ENCODE measurements at regions not wholly inside any gene's neighbourhood (a gene's known extent, or its start where the extent isn't known, plus 50 kb on each side); places are given as distances from the start of the nearest gene placed in this dataset.
"Not testable (repeated sequence)": the region's sequence is repeated elsewhere in the genome, so short reads cannot be mapped to it uniquely, and the experiment has no call there.

DNA sequence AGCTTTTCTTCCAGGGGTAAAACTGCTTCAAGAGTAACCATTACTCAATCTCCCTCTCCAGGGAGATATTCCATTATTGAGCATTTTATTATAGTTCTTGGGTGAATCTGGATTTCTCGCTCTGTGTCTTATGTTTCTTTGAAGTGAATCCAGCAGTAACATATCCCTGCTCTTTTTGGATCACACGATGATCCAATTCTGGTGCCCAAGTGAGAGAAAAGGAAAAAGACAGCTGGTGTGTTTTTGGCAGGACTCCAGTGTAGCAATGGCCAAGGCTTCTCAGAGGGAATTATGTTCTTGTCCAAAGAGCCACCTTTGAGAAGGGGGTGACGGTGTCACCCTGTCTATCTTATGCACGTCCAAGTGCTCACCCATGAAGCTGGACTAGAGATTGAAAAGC lies 140.3 kb upstream of the ERRFI1 start:
- DNase-seq: no peak

DNA sequence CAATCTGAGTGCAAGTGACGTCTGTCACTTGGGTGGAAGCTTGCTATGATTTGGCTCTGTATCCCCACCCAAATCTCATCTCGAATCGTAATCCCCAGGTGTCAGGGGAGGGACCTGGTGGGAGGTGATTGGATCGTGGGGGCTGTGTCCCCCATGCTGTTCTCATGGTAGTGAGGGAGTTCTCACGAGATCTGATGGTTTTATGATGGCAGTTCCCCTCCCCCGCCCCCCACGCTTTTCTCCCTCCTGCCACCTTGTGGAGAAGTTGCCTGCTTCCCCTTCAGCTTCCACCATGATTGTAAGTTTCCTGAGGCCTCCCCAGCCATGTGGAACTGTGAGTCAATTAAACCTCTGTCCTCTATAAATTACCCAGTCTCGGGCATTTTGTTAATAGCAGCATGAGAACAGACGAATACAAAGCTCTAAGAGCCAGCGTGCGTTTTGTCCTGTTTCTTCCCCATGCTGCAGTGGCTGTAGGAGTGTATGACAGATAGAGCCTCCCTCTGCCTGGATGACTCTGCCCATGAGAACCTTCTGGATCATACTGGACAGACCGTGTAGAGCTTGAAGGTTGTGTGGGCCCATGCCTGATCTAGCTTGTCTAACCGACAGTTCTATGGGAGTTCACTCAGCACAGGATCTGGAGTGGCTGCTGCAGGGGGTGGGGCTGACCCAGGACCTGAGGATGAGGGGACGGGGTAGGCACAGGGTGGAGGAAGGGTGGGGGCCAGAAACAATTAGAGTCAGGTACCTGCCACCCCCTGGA lies 139.7 kb upstream of the ERRFI1 start:
- no peak for DNase-seq

DNA sequence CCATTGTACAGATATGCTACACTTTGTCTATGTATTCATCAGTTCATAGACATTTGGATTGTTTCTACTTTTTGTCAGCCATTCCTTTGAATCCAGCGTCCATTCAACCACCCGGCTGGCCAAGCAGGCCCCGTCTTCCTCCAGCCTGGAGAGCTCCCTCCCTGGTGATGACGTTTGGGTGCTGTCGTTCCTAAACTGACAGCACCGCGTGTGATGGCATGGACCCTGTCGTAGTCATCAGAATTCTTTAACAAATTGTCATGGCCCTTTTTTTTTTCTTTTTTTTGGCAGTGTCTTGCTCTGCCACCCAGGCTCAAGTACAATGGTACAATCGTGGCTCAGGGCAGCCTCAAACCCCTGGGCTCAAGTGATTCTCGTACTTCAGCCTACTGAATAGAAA lies 138.6 kb upstream of the ERRFI1 start:
- DNase-seq: no peak

DNA sequence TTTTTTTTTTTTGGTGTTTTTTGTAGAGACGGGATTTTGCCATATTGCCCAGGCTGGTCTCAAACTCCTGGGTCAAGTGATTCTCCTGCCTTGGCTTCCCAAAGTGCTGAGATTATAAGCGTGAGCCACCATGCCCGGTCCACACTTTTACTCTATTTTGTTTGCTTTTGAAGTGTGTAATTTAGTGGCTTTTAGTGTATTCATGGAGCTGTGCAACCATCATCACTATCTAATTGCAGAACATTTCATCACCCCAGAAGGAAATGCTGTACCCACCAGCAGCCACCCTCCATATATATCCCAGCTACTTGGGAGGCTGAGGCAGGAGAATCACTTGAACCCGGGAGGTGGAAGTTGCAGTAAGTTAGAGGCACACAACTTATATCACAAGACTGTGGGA lies 136.9 kb upstream of the ERRFI1 start:
- no peak for DNase-seq

DNA sequence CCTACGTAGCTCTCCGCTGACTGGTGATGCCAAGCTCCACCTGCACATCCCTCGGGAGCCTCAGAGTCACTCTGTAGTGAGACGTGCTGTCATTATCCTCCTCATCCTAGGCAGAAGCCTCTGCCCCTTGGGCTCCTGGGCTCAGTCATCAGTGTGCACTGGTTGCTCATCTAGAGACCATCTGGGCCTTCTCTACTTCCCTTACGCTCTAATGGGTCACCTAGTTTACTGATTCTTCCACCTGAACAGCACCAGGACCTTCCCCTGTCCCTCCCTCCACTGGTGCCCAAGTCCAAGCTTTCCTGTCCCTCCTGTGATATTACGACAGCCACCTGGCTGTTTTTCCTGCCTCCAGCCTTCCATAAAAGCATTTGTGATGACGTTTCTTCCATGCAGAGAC lies 136.1 kb upstream of the ERRFI1 start:
- no peak for DNase-seq

DNA sequence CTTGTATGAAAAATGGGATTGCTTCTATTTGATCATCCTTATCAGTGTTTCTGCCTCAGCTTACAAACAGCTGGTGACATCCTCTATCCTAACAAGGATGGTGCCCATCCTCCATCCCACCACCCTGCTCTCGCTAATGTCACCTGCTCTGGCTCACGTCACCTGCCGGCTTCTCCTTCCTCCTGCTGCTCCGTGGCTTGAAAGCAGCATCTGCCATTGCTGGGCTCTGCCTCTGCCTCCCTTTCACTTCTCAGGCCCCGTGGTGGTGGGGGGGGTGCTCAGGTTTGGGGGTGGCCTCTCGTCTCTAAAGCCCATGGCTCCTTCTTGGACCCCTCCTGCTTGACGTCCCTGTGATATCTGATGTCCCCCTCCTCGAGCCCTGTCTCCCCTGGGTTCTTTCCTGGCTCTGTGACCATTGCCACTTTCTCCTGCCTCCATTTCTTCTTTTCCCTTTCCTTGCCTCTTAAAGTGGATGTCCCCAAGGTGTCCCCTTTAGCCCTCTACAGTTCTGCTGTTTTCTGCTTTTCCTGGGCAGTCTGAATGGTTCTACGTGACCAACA lies 135.5 kb upstream of the ERRFI1 start:
- DNase-seq: no peak

DNA sequence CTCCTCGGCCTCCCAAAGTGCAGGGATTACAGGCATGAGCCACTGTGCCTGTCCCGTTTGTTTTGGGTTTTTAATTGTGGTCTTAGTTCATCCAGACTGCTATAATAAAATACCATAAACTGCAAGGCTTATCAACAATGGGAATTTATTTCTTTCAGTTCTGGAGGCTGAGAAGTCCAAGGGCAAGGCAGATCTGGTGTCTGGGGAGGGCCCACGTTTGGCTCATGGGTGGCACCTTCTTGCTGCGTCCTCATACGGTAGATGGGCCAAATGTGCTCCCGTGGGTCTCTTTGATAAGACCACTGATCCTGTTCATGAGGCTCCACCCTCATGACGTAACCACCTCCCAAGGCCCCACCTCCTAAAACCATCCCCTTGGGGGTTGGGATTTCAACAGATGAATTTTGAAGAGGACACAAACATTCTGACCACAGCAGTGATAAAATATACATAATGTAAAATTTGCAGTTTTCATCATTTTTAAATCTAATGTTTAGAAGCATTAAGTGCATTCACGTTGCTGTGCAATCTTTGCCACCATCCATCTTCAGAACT lies 133.4 kb upstream of the ERRFI1 start:
- DNase-seq: no peak

DNA sequence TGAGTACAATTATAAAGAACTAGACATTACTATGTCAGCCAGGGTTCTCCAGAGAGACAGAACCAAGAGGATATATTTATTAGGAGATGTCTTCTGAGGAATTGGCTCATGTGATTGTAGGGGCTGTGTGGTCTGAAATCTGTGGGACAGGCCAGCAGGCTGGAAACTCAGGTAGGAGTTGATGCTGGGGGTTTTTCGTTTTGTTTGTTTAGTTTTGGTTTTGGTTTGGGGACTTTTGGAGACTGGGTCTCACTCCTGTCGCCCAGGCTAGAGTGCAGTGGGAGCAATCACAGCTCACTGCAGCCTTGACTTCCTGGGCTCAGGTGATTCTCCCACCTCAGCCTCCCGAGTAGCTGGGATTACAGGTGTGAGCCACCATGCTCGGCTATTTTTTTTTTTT lies 132.9 kb upstream of the ERRFI1 start:
- no peak for DNase-seq

DNA sequence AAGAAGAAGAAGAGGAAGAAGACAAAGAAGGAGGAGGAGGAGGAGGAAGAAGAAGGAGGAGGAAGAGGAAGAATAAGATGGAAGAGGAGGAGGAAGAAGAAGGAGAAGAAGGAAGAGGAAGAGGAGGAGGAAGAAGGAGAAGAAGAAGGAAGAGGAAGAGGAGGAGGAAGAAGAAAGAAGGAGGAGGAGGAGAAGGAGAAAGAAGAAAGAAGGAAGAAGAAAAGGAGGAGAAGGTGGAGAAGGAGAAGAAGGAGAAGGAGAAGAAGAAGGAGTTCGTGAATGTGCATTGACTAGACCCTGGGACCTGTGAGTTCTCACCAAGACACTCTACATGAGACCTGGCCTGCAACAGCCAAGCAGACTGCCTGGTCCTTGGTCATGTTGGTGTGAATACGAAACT lies 131.7 kb upstream of the ERRFI1 start:
- DNase-seq: no peak

DNA sequence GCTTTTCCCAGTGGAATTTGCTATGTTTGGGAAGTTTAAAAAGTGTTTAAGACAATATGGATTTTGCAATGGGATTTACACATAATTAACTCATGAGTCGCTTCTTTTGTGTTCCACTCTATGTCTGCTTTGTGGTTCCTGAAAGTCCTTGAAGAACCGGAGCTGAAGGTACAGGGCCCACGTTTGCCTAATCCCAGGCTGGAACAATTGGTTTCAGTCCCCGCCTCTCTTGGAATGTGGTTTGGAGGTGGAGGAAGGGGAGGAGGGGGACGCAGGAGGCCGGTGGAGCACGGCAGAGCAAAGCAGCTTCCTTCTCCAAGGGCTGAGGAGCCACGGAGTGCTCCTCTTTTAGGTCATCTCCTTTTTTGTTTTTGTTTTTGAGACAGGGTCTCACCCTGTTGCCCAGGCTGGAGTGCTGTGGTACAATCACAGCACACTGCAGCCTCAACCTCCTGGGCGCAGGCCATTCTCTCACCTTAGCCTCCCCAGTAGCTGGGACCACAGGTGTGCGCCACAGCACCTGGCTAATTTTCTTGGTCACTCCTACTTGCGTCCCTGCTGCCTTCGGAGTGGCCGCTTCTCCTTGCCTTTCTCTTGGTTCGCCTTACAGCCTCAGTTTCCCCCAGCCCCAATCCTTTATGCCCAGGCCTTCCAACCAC lies 129.5 kb upstream of the ERRFI1 start:
- DNase-seq: no peak

DNA sequence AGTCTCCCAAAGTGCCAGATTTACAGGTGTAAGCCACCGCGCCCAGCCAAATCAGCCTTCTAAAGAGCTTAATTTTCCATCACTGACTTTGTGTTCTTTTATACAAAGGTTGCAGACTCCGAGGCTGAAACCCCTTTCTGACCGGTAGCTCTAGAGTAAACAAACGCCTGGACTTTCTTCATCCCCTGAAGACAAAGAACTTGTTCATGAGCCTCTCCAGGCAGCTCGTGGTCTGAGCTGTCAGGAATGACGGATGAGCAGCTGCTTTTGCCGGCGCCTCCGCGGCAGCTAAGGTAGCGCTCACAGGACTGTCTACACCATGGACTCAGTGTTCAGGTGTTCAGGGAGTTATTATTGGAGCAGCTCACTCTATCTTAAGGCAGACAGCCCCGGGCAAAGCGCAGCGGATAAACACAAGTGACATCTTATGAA lies 128.5 kb upstream of the ERRFI1 start:
- no peak for DNase-seq

DNA sequence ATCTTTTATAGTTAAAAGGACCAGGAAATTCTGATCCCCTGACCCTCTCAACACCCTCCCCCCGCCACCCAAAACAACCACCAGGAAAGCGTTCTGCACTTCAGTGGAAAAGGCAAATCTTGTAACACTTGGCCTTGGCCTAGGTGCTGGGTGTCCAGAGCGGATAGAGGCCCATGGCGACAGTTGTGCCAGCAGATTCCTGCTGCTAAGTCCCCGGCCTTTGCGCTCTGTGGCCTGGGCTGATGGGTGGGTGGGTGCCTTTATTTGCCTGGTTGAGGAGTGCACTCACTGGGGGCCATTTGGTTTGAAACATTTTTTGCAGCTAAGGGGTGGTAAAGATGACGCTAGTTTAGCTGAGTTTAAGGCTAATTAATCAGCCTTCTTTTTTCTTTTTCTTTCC lies 127.9 kb upstream of the ERRFI1 start:
- no peak for DNase-seq

DNA sequence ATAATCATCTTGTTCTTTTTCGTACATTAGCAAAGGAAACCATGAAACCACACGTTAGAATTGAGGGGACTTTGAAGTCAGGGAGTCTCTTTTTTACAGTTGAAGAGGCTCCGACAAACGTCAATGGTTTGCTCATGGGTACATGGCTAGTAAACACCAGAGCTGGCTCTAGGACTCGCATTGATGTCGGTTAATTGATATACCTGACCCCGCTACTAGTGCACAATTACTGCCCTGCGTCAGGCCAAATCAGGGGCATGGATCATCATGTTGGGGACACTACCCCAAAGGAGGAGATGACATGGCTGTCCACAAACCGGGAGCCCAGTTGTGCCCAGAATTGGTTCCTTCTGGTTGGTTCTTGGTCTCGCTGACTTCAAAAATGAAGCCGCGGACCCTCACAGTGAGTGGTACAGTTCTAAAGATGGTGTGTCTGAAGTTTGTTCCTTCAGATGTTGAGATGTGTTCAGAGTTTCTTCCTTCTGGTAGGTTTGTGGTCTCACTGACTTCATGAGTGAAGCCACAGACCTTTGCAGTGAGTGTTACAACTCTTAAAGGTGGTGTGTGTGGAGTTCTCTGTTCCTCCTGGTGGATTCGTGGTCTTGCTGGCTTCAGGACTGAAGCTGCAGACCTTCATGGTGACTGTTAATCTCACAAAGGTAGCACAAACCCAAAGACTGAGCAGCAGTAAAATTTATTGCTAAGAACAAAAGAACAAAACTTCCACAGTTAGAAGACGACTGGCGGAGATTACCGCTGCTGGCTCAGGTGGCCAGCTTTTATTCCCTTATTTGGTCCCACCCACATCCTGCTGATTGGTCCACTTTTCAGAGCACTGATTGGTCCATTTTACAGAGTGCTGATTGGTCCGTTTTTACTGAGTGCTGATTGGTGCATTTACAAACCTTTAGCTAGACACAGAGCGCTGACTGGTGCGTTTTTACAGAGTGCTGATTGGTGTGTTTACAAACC lies 126.9 kb upstream of the ERRFI1 start:
- DNase-seq: no peak

DNA sequence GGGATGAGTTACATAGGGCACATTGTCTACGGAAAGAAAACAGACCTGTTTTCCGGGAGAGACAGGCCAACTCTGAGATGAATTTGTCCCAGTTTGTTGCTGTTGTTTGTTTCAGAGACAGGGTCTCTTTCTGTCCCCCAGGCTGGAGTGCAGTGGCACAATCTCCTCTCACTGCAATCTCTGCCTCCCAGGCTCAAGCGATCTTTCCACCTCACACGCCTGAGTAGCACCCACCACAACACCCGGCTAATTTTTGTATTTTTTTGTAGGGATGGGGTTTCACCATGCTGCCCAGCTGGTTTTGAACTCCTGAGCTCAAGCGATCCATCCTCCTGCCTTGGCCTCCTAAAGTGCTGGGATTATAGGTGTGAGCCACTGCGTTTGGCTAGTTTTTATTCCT lies 125.5 kb upstream of the ERRFI1 start:
- no peak for DNase-seq

DNA sequence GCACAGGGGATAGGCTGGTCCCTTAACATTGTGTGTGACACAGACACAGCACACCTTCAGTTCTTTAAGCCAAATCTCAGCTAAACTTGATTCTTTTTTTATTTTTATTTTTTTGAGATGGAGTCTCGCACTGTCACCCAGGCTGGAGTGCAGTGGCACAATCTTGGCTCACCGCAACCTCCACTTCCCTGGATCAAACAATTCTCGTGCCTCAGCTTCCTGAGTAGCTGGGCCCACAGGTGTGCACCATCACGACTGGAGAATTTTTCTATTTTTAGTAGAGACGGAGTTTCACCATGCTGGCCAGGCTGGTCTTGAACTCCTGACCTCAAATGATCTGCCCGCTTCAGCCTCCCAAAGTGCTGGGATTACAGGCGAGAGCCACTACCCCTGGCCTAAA lies 123.6 kb upstream of the ERRFI1 start:
- DNase-seq: not testable (repeated sequence)

DNA sequence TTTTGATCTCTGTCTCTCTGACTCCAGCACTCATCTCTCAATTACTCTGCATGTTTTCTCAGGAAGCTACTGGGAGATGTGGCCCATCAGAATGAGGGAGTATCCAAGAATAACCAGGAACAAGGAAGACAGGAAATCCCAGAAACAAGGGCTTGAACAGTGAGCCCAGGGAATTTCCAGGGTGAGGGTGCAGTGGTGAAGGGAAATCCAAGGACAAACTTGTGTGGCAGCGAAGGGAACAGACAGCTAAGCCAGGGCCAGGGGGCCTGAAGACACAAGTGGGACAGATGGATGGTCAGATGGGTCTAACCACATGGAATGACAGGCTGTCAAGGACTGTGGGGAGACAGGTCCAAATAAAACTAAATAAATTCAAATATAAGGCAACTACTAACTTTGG lies 121.8 kb upstream of the ERRFI1 start:
- no peak for DNase-seq

DNA sequence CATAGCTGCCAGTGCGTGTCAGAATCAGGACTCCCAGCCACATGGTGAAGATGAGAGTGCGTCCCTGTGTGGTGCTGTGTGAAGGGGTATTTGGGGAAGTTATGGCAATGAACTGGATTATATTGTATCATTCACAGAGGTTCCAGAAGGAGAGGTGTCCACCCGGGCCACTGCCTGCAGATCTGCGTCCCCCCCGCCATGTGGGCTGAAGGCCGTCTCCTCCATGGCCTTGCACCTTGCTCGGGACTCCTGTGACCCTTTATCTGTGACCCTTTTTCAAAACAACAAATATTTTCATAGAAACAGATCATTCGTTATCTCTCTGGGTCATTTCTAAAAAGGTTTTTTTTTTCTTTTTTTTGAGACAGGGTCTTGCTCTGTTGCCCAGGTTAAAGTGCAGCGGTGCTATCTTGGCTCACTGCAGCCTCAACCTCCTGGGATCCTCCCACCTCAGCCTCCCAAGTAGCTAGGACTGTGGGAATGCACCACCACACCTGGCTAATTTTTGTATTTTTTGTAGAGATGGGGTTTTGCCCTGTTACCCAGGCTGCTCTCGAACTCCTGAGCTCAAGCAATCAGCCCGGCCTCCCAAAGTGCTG lies 120.2 kb upstream of the ERRFI1 start:
- DNase-seq: no peak

DNA sequence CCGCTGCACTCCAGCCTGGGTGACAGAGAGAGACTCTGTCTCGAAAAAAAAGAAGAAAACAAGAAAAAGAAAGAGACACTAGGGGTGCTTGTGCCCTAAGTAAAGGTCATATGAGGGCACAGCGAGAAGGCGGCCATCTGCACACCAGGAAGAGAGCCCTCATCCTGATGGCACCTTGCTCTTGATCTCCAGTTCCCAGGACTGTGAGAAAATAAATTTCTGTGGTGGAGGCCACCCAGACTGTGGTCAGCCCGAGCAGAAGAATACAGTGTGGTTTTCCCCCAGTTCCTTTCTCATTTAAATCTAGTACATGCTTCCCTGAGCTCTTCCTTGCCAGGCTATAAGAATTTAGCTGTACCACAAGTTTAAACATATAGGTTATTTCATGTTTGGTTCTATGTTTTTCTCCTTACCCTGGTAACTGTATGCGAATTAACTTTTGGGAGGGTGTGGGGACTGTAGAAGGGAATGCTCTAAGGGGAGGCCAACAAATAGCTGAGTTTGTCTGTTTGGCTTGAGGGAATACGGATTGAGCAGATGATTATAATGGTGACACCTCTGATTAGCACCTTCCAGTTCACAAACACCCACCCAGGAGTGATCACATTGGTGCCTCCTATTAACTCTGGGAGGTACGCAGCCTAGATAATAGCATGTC lies 119.6 kb upstream of the ERRFI1 start:
- no peak for DNase-seq

DNA sequence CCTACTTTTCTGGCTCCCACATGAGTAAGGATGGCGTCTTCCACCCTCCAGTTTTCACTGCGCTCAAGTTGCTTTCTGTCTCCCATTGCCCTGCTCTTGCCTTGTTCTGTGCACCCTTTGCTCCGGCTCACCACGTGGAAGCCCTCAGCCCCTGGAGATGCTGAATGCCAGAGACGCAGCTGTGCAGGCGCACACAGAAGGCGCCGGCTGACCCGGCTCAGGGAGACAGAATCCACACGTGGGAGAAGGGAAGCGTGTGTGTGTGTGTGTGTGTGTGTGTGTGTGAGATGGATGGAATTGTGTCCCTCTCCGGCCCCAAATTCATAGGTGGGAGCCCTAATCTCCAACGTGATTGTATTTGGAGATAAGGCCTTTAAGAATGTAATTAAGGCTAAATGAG lies 118.2 kb upstream of the ERRFI1 start:
- no peak for DNase-seq

DNA sequence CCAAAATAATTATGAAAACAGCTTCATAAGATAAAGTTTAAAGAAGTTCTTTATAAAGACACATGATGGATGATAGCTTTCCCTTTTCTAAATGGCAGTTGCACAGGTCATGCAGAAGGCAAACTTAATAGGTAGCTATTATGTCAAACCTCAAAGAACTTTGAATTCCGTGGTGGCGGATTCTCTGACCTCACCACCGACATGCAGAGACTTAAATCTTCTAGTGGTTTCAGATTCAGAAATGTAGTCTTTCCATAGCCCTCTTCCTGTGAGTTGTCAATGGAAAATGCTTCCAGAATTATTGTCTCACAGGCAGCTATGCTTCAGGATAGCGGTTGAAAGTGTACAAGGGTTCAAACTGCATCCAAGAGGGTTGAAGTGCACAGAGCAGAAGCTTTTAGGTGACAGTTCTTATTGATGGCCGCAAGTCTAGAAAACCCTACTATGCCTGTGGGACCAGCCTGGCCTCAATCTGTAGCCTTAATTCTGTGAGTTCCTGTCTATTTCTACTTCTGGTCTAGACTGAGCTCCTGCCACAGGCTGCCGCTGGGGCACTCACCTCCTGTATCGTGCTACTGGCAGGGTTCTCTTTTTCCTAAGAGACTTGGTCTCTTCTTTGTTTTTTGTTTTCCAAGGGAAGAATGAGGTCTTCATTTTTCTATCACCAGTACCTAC lies 117.0 kb upstream of the ERRFI1 start:
- DNase-seq: no peak

DNA sequence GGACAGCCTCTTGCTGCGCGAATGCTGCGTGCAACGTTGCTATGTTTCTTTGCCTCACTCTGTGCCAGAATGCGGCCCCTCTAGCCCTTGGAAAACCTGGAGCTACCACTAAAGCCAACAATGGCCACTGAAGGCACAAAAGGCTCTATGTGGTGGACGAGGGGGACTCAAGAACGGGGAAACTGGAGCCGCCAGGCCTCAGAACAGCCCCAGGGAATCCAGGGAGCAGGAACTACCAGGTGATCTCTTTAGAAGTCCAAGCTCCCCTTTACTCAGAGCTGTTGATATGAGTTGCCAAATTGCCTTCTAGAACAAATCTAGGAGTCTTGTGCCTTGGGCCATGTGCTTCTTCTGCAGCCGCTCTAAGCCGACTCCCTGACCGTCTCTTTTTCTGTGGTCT lies 113.8 kb upstream of the ERRFI1 start:
- DNase-seq: no peak
